Stimulated activated CD8-positive, alpha-beta memory T cell treated with anti-CD3 and anti-CD28 coated beads, Interleukin-15, amount 100 ng/mL, for 1 hour (primary cell): ENCODE measurements at regions not wholly inside any gene's neighbourhood (a gene's known extent, or its start where the extent isn't known, plus 50 kb on each side); places are given as distances from the start of the nearest gene placed in this dataset.
"Not testable (repeated sequence)": the region's sequence is repeated elsewhere in the genome, so short reads cannot be mapped to it uniquely, and the experiment has no call there.

Source experiments
- DNase-seq: peaks from one replicate; pipeline ENCODE4 v3.0.0-alpha.2; 2020; ENCODE audit warnings: low read depth

DNA sequence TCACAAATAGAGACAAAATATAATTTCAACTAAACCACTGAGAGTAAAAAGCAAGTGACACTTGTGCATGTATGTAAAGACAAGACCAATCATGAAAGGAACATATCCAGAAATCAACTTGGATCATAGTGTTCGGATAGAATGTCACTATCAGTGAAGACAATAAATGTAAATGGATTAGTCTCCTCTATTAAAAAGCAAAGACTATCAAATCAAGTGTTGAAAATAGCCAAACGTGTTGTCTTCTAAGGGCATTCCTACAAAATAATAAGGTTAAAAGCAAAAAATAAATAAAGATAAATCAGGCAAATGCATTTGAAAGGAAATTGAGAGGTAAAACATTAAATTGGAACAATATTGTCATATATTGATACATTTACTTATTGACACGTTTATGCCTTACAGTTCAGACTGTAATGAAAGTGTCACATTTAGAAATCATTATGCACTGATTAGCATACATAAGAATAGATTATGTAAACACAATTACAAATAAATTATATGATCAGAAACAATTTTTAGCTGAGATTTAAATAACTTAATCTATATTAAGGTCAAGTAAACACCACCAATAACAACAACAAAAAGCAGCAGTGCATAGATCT, 1100.1 kb downstream of the BRD1 start:
- no peak for DNase-seq

DNA sequence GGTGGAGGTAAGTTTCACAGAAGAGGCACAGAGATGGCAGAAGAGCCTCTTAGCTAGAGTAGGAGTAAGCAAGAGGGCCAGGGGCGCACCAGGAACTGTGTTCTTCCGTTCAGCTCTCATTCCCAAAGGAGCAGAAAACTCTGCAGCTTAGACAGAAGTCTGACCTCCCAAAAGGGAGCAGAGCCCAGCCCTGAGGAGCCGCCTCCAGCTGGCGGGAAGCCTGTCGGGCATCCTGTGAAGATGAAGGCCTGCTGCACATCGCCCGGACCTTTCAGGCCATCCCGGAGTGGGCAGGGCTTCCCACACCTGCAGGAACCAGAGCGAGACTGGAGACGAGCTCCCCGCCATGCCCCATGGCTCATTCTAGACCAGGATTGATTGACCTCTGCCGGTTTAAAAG, 1102.8 kb downstream of the BRD1 start:
- DNase-seq: no peak

DNA sequence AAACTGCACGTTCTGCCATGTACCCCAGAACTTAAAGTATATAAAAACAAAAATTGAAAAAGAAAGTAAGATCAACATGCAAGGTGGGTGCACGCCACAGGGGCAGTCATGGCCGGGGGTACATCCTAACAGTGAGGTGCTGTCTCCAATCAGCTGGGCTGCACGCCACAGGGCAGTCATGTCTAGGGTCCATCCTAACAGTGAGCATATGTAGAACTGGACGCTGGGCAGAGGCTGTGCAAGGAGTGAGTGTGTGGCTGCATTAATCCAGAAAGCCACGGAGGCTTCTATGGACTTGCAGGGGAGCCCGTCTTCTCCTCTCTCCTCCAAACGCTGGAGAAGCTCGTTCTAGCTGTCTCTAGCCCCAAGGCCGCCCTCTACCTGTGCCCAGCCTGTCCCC, 1105.0 kb downstream of the BRD1 start:
- DNase-seq: no peak

DNA sequence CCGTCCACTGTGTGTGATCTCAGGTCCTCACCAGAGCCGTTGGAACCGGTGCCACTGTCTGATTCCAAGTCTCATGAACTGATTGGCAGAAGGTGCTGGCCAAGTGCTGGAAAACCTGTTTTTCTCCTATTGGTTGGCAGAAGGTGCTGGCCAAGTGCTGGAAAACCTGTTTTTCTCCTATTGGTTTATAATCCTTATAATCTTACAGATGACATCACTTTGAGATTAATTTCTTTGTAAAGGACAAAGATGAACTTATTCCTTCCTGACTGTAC, 1106.3 kb downstream of the BRD1 start:
- no peak for DNase-seq

DNA sequence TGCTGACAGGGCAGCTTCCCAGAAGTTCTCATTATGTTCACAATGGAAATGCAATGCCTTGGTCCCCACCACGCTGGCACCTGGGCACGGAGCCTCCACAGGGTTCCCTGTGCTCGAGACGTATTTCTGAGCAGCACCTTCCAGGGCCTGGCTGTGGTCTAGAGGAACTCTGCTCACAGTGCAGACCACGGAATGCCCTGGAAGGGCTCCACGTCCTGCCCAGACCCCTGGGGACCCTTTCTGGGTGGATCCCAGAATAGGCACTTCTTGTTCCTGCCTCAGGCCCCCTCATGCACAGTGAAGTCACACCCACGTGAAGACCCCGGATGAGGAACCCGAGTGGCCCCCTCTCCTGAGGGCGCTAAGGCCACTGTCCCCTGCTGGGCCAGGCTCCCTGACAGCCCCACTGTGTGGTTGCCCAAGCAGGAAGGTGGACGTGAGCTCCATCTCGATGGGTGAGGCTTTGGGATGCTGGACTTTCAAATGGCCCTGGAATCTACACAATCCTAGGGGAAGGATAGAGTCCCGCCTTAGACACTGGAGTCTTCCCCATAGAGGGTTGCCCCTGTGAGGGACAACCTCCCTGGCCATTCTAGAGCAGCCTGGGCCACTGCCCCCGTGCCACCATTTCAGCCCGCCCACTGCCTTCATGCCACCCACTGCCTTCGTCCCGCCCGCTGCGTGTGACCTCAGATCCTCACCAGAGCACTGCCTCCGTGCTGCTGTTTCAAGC, 1106.8 kb downstream of the BRD1 start:
- DNase-seq: no peak

DNA sequence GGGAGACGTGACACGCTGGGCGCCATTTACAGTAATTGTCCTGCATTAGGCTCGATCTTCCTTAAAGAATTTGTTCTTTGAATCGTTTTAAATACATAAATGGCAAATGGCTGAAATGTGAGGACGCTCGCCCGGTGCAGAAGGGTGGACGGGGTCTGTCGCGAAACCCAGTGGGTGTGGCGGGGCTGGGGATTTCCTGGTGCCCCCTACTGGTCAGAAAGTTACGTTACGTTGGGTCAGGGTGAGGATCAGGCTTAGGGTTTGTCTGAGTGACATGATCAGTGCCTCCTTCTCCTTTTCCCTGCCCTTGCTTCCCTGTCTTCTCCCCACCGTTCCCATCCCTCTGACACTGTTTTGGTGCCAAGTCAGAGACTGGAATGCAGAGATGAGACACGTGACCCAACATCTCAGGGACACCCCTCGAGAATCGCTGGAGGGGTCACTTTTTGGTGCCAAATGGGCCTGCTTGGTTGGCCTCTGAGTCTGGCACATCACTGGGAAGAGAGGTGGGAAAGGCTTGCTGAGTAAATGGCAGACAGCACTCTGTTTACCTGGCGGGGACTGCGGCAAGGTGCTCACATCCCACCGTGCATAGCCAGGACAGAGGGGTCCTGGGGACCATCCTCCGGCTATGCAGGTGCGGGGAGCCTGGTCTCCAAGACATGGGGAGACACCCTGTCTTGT, 1107.6 kb downstream of the BRD1 start:
- DNase-seq: no peak

DNA sequence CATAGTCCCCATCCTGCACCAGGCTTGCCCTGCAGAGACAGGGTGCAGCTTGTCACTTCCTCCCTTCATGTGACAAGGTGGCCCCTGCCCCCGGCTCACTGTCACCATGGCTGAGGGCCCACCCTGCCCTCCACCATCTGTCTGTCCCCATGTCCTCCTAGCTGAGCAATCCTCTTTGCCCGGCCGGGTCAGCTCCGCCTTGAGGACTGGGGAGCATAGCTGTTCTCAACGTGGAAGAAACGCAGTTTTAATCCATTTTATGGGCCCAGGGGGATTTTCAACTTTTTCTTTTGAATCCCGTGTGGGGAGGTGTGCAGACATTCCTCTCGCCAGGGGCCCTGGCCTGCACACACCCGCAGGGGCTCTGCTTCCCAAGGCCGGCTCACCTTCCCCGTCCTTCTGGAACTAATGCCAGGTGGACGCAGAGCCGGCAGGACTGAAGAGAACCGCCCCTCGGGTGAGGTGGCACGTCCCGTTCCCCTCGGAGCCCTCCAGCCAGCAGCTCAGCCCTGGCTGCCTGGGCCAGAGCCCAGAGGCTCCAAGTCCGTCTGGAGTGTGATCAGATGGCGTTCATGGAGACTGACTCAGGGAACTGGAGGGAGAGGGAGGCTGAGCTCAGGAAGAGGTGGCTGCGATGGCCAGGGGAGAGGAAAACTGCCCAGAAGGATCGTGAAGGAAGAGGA, 1108.7 kb downstream of the BRD1 start:
- DNase-seq: no peak

DNA sequence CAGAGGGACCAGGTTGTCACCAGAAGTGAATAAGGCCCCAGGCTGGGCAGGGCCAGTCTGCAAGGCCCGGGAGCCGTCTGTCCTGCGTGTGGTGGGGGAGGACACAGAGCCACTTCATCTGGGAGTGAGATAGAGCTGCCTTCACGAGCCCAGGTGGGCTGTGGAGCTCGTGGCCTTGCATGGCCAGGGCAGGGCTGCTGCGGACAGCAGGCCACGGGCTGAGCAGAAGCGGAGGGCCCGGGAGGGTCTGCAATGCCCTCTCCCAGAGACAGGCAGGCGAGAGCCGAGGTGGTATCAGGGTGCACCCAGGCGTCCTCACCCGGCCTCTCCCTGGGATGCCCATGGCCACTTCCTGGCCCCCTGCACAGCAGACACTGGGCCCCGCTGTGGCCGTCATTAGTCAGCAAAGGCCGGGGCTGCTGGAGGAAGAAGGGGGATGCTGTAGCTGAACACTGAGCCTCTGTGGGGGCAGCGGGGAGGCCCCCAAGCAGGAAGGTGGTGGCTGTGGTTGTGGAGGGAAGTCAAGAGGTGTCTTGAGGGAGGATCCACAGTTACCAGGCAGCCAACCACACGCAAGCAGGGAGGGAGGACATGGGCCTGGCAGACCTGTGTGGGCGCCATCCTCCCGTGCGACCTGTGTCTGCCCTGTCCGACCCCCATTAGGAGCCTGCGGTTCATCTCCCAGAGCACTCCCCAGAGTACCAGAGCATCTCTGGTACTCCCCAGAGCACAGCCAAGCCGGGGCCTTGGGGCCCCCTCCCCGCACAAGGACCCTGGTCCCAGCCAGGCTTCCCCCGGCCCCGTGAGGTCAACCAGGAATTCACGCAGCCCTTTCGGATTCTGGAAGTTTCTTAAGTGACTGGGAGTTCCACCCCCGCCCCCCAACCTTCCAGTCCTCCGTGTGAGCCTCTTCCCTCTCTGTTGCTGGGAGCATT, 1109.5 kb downstream of the BRD1 start:
- no peak for DNase-seq

DNA sequence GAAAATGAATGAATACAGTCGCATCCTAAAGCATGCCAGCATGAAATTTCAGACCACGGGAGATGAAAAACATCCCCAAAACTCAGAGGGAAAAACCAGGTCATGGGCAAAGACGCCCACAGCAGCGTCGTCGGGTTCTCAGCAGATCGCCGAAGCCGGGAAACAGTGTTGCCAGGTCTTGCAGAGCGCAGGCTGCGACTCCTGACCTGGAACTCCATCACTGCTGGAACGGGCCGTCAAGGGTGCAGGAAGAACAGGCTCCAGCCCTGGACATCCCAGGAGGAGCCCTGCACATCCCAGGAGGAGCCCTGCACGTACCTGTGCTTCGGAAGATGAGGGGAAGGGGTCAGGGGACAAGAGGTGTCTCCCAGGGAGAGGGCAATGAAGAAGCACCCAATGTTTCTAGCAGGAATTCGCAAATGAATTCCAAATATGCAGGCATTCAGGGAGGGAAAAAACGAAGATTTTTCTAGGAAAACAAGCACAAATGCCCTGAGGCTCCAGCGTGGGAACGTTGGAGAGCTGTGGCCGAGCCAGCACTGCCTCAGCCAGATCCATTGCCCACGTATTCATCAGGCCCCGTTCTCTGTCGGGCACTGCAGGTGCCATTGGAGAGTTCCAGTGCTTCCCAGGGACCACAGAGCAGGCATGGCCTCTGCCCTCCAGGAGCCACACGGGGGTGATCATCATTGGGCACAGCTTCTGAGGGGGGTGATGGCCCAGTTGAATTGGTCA, 1110.4 kb downstream of the BRD1 start:
- DNase-seq: no peak

DNA sequence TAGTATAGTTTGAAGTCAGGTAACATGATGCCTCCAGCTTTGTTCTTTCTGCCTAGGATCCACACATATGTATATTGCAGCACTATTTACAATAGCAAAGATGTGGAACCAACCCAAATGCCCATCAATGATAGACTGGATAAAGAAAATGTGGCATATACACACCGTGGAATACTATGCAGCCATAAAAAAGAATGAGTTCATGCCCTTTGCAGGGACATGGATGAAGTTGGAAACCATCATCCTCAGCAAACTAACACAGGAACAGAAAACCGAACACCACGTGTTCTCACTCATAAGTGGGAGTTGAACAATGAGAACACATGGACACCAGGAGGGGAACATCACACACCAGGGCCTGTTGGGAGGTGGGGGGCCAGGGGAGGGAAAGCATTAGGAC, 1111.5 kb downstream of the BRD1 start:
- not testable (repeated sequence) for DNase-seq

DNA sequence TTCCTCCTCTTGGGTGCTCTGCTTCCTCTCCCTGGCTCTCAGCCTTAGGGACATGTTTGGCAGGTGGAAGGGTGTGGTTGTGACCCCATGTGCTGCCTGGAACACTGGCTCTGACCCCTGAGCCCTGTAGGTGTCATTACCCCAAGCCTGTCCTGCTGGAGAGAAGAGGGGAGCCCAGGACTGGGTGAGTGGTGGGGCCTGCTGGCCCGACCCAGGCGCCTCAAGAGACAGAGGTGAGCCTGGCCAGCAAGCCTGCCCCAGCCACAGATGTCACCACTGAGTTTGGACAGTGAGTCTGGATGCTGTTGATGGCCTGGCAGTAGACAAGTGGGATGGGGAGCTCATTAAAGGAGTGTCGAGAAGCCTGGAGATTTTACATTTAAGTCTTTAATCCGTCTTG, 1112.2 kb downstream of the BRD1 start:
- no peak for DNase-seq

DNA sequence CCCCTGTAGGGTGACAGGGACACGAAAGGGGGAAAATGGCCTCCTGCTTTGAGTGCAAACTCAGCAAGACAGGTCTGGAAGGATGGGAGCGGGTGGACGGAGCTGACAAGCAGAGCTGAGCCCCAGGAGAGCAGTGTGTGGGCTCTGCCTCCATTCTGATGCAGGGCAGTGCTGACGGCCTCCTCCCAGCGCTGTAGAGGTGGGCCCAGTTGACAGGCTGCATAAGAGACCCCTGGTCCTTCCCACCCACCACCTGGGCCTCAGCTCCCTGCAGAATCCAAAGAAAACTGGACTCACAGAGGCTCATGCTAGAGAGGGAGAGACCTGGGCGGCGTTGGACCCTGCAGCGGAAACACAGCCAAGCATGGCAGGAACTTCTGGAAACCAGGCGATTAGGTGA, 1113.4 kb downstream of the BRD1 start:
- no peak for DNase-seq

DNA sequence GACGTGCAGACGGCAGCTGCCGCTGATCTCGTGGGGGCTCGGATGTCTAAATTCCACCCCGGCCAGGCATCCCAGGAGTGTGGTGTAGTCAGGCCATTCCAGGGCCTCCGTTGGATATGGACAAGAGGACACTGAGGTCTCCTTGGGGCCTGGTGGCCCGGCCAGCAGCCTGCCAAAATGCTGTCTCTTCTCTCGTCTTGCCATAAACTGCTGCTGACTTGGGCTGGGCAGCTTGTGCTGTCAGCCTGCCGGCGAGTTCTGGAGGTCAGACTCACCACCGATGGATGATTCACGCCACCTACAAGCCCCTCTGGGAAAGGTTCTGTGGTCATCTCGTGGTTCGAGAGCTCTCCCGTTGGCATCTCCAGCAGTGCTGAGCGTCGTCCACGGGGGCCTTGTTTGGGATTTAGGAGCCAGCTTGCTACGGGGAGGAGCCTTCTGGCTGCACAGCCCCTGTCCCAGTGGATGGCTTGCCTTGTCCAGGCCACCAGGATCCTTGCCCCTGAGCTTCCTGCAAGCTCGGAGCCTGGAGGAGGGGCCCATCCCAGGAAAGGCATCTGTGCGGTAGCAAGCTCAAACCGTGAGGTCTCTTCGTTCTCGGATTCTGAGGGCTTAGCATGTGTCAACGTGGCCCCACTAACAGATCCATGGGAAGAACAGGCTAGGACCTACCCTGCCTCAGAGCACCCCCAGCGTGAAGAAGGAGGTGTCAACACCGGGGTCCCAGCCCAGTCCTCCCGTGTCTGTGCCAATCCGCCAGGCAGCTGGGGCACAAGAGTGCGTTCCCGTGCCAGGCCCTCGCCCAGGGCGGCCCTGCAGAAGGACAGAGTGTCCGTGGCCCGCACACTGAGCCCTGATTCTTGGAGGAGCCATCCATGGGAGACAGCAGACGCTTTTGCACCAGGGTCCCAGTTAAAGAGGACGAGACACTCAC, 1114.1 kb downstream of the BRD1 start:
- DNase-seq: no peak

DNA sequence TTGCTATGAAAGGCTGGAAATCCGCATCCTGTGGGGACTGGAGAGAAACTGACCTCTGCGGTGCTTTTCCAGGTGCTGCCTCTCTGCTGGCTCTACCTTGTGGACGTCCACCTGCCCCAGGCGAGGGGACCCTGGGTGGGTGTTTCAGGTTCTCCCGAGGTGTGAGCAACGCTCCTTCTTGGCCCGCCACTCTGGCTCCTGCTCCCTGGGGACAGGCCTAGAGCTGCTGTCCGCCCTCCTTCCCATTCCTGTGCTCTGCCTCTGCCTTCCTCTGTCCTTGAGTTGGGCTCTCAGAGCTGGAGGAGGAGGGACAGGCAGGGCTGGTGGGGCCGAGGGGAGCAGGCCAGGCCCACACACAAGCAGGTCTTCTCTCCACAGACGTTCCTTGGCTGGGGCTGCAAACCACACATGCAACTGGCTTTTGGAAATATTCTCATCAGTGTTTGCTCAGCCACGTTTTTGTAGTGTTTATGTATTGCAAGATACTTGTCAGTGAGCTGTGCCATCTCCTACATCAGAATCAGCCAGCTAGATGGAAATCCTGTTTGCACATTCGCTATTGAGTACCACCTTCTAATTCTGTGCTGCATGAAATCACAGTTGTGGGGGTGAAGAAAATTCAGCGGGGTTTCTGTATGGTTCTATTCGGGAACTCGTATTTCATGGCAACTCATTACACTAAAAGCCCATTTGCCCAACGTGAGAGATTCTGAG, 1115.0 kb downstream of the BRD1 start:
- DNase-seq: no peak

DNA sequence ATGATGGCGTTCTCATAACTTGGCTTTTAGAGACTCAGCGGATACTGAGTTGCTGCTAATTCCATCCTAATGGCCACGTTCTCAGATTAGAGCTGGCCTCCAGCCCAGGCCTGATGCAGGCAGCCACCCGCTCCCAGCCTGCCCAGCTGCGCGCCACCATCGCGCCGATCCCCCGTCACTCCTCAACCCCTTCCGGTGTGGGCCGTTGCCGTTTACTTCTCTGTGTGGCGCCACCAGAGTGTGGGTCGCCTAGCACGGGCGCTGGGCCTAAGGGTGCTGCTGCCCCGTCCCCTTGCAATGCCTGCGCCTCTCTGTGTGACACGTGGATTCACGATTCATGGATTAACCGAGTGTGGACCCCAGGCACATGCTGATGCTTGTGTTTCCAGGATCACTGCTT, 1116.0 kb downstream of the BRD1 start:
- DNase-seq: no peak

DNA sequence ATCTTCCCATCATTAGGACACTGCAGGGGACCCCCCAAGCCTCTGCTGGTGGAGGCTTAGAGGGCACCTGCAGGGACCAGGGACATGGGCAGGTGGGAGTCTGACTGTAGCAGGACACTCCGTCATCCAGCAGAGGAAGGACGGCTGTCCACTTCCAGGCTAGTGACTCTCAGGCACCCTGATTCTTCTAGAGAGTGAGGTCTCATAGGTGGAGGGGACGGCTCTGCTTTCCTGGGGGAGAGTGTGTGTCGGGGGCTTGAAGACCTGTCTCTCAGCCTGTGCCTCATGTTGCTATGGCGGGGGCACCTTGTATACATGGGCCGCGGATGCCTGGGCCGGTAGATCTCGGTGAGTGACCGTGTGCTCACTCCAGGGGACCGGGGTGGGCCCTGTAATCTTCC, 1116.6 kb downstream of the BRD1 start:
- no peak for DNase-seq

DNA sequence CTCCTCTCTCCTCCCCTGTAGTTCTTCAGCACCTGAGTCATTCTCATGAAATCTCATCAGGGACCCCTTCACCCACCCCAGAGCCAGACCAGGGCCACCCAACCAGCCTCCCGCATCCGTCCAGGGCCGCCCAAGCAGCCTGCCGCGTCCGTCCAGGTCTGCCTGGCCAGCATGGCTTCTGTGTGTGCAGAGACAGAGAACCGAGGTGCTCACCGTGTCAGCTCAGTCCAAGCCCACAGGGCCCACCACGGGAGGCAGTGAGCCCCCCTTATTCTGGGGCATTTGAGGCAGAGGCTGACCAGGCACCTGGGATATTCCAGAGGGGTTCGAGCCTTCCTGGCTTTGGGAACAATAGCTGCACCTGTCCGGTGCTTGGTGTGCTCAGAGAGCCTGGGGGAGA, 1117.3 kb downstream of the BRD1 start:
- DNase-seq: no peak

DNA sequence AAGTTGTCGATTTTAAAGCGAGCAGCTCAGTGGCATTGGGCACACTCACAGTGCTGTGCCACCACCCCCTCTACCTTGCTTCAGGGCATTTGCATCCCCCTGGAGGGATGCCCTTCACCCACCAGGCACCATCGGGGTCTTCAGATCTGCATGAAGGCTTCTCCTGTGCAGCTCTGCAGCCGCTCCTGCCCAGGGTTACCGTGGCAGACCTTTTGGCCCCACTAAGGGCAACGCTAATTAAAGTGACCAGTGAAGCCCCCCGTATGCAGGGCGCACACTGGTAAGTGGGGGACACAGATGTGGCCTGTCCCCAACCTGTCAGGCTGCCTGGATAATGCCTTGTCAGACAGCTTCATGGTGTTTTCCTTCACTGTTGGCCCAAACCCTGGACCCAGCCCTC, 1117.7 kb downstream of the BRD1 start:
- no peak for DNase-seq

DNA sequence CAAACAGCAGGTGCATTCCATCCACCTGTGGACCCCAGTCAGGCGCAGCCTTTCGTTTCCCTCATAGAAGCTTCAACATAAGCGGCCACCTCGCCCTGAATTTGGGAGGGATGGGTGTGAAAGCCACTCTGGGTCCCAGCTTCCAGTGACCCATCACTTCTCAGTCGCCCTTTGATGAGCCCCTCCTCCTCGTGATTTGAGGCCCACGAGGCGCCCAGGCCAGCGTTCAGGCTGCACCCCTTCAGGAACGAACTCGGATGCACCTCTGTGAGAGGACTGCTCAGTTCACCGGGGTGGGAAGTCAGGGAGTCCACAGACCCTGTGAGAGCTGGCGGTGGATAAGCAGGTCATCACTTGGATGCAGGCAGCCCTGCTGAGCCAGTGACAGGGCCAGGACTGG, 1118.2 kb downstream of the BRD1 start:
- DNase-seq: no peak
